HepG2 (cell line): ENCODE measurements at regions not wholly inside any gene's neighbourhood (a gene's known extent, or its start where the extent isn't known, plus 50 kb on each side); places are given as distances from the start of the nearest gene placed in this dataset.

Source experiments
- ATAC-seq: fragments of 200-7000 bp; cut with Tn5 transposase; 3 replicates; pipeline ENCODE4 v1.9.1; 2020; ENCODE audit warnings: mild to moderate bottlenecking, moderate library complexity
- BruUV-seq: library from RNA; stranded (reverse); fragments of 400-500 nt; replicated peaks from 2 replicates; lab custom pipeline; 2021; lab: Mats Ljungman, UMichigan
- CTCF ChIA-PET: fragments of 300-600 bp; formaldehyde crosslinking; extraction: SDS; loops from one replicate; lab custom pipeline; 2021; ENCODE audit warnings: low total read pairs, inconsistent platforms, low intra/inter-chr PET ratio; lab: Yijun Ruan, JAX
- POLR2A ChIA-PET: fragments of 350-600 bp; sonication (Branson Sonifier 250); formaldehyde crosslinking; loops from one replicate; lab custom pipeline; 2020; ENCODE audit warnings: antibody characterized with exemption, inconsistent platforms; lab: Yijun Ruan, JAX
- DNase-seq: peaks from one replicate; pipeline ENCODE4 v3.0.0-alpha.2; 2015; ENCODE audit warnings: low spot score
- FAIRE-seq: peaks from 3 replicates; lab custom pipeline; 2011; peaks lifted over from hg19 to GRCh38; lab: Jason Lieb, UNC
- H2AFZ ChIP-seq: one replicate; pipeline ENCODE4 v1.6.1; 2011; ENCODE audit warnings: low read length, inconsistent platforms
- H3K27ac ChIP-seq: fragments of 300-600 bp; 3 replicates; pipeline ENCODE4 v1.8.0; 2011; ENCODE audit warnings: mixed run types, mild to moderate bottlenecking, mixed read lengths, low read length, inconsistent platforms; ENCODE audit not compliant: insufficient read depth; ENCODE audit errors: extremely low read length
- H3K27me3 ChIP-seq, 2 experiments: fragments of 200-600 bp in 1 of 2; 2 replicates in 1 of 2; 3 replicates in 1 of 2; pipeline versions ENCODE4 v1.6.0 to v1.8.0; 2011; ENCODE audit warnings: low read length in 2 of 2, mild to moderate bottlenecking in 2 of 2, moderate library complexity in 2 of 2, inconsistent platforms in 1 of 2; ENCODE audit not compliant: insufficient read depth in 2 of 2, control insufficient read depth in 1 of 2
- H3K36me3 ChIP-seq, 2 experiments: fragments of 200-600 bp in 1 of 2; replicated peaks in 1 of 2; 2 replicates in 1 of 2; 3 replicates in 1 of 2; pipeline versions ENCODE4 v1.5.1 to v1.8.0; 2011; ENCODE audit warnings: low read length in 2 of 2, inconsistent platforms in 1 of 2; ENCODE audit not compliant: insufficient read depth in 2 of 2, control insufficient read depth in 1 of 2
- H3K4me1 ChIP-seq: 2 replicates; pipeline ENCODE4 v1.5.1; 2012; ENCODE audit warnings: low read length, inconsistent platforms; ENCODE audit not compliant: insufficient read depth
- H3K4me2 ChIP-seq: 2 replicates; pipeline ENCODE4 v1.6.0; 2011; ENCODE audit warnings: low read depth, low read length, inconsistent platforms
- H3K4me3 ChIP-seq, 3 experiments: fragments of 200-600 bp in 1 of 3; sonication (generic), shearing (Covaris generic) in 1 of 3; replicated peaks in 1 of 3; 2 replicates each; pipeline ENCODE4 v1.5.1; 2011 to 2016; ENCODE audit warnings: low read length in 3 of 3, inconsistent platforms in 2 of 3, low read depth in 2 of 3, mild to moderate bottlenecking in 2 of 3, control low read depth in 1 of 3, mixed read lengths in 1 of 3; ENCODE audit not compliant: insufficient read depth in 1 of 3
- H3K79me2 ChIP-seq: one replicate; pipeline ENCODE4 v1.6.1; 2011; ENCODE audit warnings: low read length, inconsistent platforms; ENCODE audit not compliant: insufficient read depth
- H3K9ac ChIP-seq: 2 replicates; pipeline ENCODE4 v1.6.0; 2011; ENCODE audit warnings: mild to moderate bottlenecking, low read depth, low read length, inconsistent platforms; ENCODE audit not compliant: insufficient read depth
- H3K9me3 ChIP-seq: 2 replicates; pipeline ENCODE4 v1.5.1; 2012; ENCODE audit warnings: mild to moderate bottlenecking, low read length
- H4K20me1 ChIP-seq: 2 replicates; pipeline ENCODE4 v1.6.0; 2011; ENCODE audit warnings: inconsistent platforms, mild to moderate bottlenecking, low read length, moderate library complexity; ENCODE audit not compliant: insufficient read depth
- FOSL2 ChIP-seq: sonication (generic); formaldehyde crosslinking; IDR thresholded peaks from 2 replicates; pipeline ENCODE4 v1.4.0; 2020; ENCODE audit warnings: missing genetic modification reagents
- HNF4A ChIP-seq: sonication (generic); formaldehyde crosslinking; IDR thresholded peaks from 2 replicates; pipeline ENCODE4 v1.4.0; 2020; ENCODE audit warnings: missing genetic modification reagents
- MAFF ChIP-seq: IDR thresholded peaks from 2 replicates; pipeline ENCODE4 v1.6.1; 2011; ENCODE audit warnings: low read depth, low read length, improper control_type of control experiment
- RBM22 ChIP-seq: fragments of 200-400 bp; formaldehyde crosslinking; optimal IDR thresholded peaks from 2 replicates; pipeline ENCODE3; 2017; ENCODE audit warnings: mild to moderate bottlenecking, low read length, moderate library complexity
- ZNF160 ChIP-seq: sonication (generic); formaldehyde crosslinking; IDR thresholded peaks from 2 replicates; pipeline ENCODE4 v1.8.0; 2022; ENCODE audit warnings: mild to moderate bottlenecking, inconsistent platforms, missing genetic modification reagents
- ZNF20 ChIP-seq: sonication (generic); formaldehyde crosslinking; IDR thresholded peaks from 2 replicates; pipeline ENCODE4 v1.4.0; 2020; ENCODE audit warnings: mild to moderate bottlenecking, moderate library complexity, missing genetic modification reagents
- ZNF33B ChIP-seq: sonication (generic); formaldehyde crosslinking; IDR thresholded peaks from 2 replicates; pipeline ENCODE4 v1.5.1; 2020; ENCODE audit warnings: mild to moderate bottlenecking, missing genetic modification reagents
- ZSCAN12 ChIP-seq: sonication (generic); formaldehyde crosslinking; IDR thresholded peaks from 2 replicates; pipeline ENCODE4 v1.9.0; 2021; ENCODE audit warnings: mild to moderate bottlenecking, missing genetic modification reagents
- WGBS: methylation state at CpG from one replicate; pipeline ENCODE4 v1.1.6; 2017; ENCODE audit warnings: low lambda C conversion rate; 5-methylcytosine and 5-hydroxymethylcytosine counted together
- in situ Hi-C: cut with HindIII; loops from 2 replicates; pipeline ENCODE4 v1.10.0; 2017; ENCODE audit warnings: low pct_unique_long_range_greater_than_20kb; ENCODE audit not compliant: extremely low pct_ligation_motif_present
- intact Hi-C: fragments of 100-400 bp; cut with micrococcal nuclease; formaldehyde crosslinking; loops from one replicate; pipeline ENCODE4 v1.10.0; 2022; ENCODE audit not compliant: unreplicated experiment
- TF ChIP-seq, protein P1 (sequence below): sonication (generic); formaldehyde crosslinking; IDR thresholded peaks from 2 replicates; pipeline ENCODE4 v1.4.0; 2020; ENCODE audit warnings: mild to moderate bottlenecking, missing genetic modification reagents

- Histone ChIP-seq H3K4me1 (no peaks in the 10 kb centered on the region), H3K4me2 (no peak overlapping the region), H4K20me1 (no peaks in the 10 kb centered on the region), H3K9ac (no peak overlapping the region), H3K27me3 (no peaks in the 10 kb centered on the region), H3K27ac (no peak overlapping the region), H2AFZ (no peak overlapping the region), H3K36me3 (no peaks in the 10 kb centered on the region), H3K79me2 (no peaks in the 10 kb centered on the region), H3K4me3 (no peak overlapping the region), H3K9me3 (no peaks in the 10 kb centered on the region)
- FAIRE-seq (no peak), DNase-seq (peak; percentile 3), ATAC-seq (no peak)
- intact Hi-C loops (no loop called here), in situ Hi-C loops (no loop called here)
- TF ChIP-seq ZSCAN12 (CRISPR knock-in tag), result no peak
- TF ChIP-seq RBM22, result no peak
- TF ChIP-seq ZNF33B (CRISPR knock-in tag), result no peak
- no peak for TF ChIP-seq HNF4A (CRISPR knock-in tag)
- peak; percentile 39; the same call in 1 of the 2 replicates for TF ChIP-seq FOSL2 (CRISPR knock-in tag)
- TF ChIP-seq ZNF160 (CRISPR knock-in tag), result no peak
- TF ChIP-seq ZNF20 (CRISPR knock-in tag), result no peak
- no peak for TF ChIP-seq MAFF
- TF ChIP-seq, protein P1, sequence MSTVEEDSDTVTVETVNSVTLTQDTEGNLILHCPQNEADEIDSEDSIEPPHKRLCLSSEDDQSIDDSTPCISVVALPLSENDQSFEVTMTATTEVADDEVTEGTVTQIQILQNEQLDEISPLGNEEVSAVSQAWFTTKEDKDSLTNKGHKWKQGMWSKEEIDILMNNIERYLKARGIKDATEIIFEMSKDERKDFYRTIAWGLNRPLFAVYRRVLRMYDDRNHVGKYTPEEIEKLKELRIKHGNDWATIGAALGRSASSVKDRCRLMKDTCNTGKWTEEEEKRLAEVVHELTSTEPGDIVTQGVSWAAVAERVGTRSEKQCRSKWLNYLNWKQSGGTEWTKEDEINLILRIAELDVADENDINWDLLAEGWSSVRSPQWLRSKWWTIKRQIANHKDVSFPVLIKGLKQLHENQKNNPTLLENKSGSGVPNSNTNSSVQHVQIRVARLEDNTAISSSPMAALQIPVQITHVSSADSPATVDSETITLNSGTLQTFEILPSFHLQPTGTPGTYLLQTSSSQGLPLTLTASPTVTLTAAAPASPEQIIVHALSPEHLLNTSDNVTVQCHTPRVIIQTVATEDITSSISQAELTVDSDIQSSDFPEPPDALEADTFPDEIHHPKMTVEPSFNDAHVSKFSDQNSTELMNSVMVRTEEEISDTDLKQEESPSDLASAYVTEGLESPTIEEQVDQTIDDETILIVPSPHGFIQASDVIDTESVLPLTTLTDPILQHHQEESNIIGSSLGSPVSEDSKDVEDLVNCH (CRISPR knock-in tag), result no peak
- POLR2A ChIA-PET, result no interaction called here
- CTCF ChIA-PET, result no interaction called here
- BruUV-seq, result no TSS peak
- WGBS, result 0% methylated on average over 3 of the region's 3 CpGs
Observed at GRCh38 chr21:16794950-16795349, 717.9 kb upstream of the CXADR start.
